ENCODE measurements at regions not wholly inside any gene's neighbourhood (a gene's known extent, or its start where the extent isn't known, plus 50 kb on each side); places are given as distances from the start of the nearest gene placed in this dataset.
A peak's percentile ranks its signal among the peaks of the same experiment; 100 is the strongest.

GRCh38 chr5:50575740-50576139, 90.7 kb upstream of the PARP8 start:
- TF ChIP-seq CTCF (IDR thresholded peaks at IDR 0.05; ENCODE audit: poor library complexity, severe bottlenecking), result no peak
- no peak for TF ChIP-seq REST (IDR thresholded peaks at IDR 0.05; ENCODE audit: borderline replicate concordance)
- TF ChIP-seq MXI1 (conservative IDR thresholded peaks at IDR 0.05; ENCODE audit: poor library complexity, severe bottlenecking), result no peak
- no peak for TF ChIP-seq SMC3 (conservative IDR thresholded peaks at IDR 0.05; ENCODE audit: poor library complexity)
- TF ChIP-seq EP300 (conservative IDR thresholded peaks at IDR 0.05; ENCODE audit: poor library complexity, severe bottlenecking), result no peak
- TF ChIP-seq EZH2 (IDR thresholded peaks at IDR 0.05; ENCODE audit: borderline replicate concordance, insufficient read depth, low read length, poor library complexity, severe bottlenecking), result no peak
- no peak for TF ChIP-seq POLR2AphosphoS5 (IDR thresholded peaks at IDR 0.05)
- no peak for TF ChIP-seq TAF1 (IDR thresholded peaks at IDR 0.05; ENCODE audit: low read depth)
- no peak for TF ChIP-seq RAD21 (conservative IDR thresholded peaks at IDR 0.05)
- Histone ChIP-seq H3K79me2 (replicated peaks; ENCODE audit: insufficient read depth, low read length) (no peaks in the 10 kb centered on the region), H3K27me3 (ENCODE audit: insufficient read depth, low read depth, low read length) (no peaks in the 10 kb centered on the region), H3K36me3 (ENCODE audit: insufficient read depth, low read length) (no peaks in the 10 kb centered on the region), H2AFZ (ENCODE audit: low read depth, low read length) (no peak overlapping the region), H3K9me2 (ENCODE audit: insufficient read depth, low read length) (no peaks in the 10 kb centered on the region), H3K9me3 (ENCODE audit: low read length) (no peaks in the 10 kb centered on the region), H3K4me2 (ENCODE audit: low read length) (no peak overlapping the region), H4K20me1 (ENCODE audit: insufficient read depth) (no peaks in the 10 kb centered on the region), H3K9ac (ENCODE audit: low read length) (no peak overlapping the region), H3K4me3 (ENCODE audit: low read length) (no peak overlapping the region), H3F3A (ENCODE audit: insufficient read depth, low read length, poor library complexity, severe bottlenecking) (no peaks in the 10 kb centered on the region), H3K27ac (ENCODE audit: low read length) (no peak overlapping the region)

- Histone ChIP-seq H3K4me2 (ENCODE audit: low read length) (no peak overlapping the region), H3K9me2 (ENCODE audit: insufficient read depth, low read length) (no peaks in the 10 kb centered on the region), H3K36me3 (ENCODE audit: insufficient read depth, low read length) (no peaks in the 10 kb centered on the region), H2AFZ (ENCODE audit: low read depth, low read length) (peak overlapping the region; percentile 1), H3K9ac (ENCODE audit: low read length) (no peak overlapping the region), H3K79me2 (replicated peaks; ENCODE audit: insufficient read depth, low read length) (no peaks in the 10 kb centered on the region), H3K27me3 (ENCODE audit: insufficient read depth, low read depth, low read length) (no peaks in the 10 kb centered on the region), H3K4me3 (ENCODE audit: low read length) (no peak overlapping the region), H4K20me1 (ENCODE audit: insufficient read depth) (no peaks in the 10 kb centered on the region), H3F3A (ENCODE audit: insufficient read depth, low read length, poor library complexity, severe bottlenecking) (no peaks in the 10 kb centered on the region), H3K9me3 (ENCODE audit: low read length) (no peaks in the 10 kb centered on the region), H3K27ac (ENCODE audit: low read length) (no peak overlapping the region)
- no peak for TF ChIP-seq CTCF (IDR thresholded peaks at IDR 0.05; ENCODE audit: poor library complexity, severe bottlenecking)
- TF ChIP-seq MXI1 (conservative IDR thresholded peaks at IDR 0.05; ENCODE audit: poor library complexity, severe bottlenecking), result no peak
- TF ChIP-seq EP300 (conservative IDR thresholded peaks at IDR 0.05; ENCODE audit: poor library complexity, severe bottlenecking), result no peak
- no peak for TF ChIP-seq RAD21 (conservative IDR thresholded peaks at IDR 0.05)
- TF ChIP-seq TAF1 (IDR thresholded peaks at IDR 0.05; ENCODE audit: low read depth), result no peak
Measured at GRCh38 chr5:50576265-50576664, 90.2 kb upstream of the PARP8 start.

Data from neural cell (in vitro differentiated cells).